GM20000 (cell line): ENCODE measurements at regions not wholly inside any gene's neighbourhood (a gene's known extent, or its start where the extent isn't known, plus 50 kb on each side); places are given as distances from the start of the nearest gene placed in this dataset.

Source experiments
- DNase-seq: peaks from one replicate; pipeline ENCODE4 v3.0.0; 2012; ENCODE audit warnings: low spot score
- TF ChIP-seq, protein P1 (sequence below): IDR thresholded peaks from 2 replicates; pipeline ENCODE4 v1.5.1; 2012; ENCODE audit warnings: mild to moderate bottlenecking, control low read depth; ENCODE audit errors: extremely low read depth, missing control alignments

DNA sequence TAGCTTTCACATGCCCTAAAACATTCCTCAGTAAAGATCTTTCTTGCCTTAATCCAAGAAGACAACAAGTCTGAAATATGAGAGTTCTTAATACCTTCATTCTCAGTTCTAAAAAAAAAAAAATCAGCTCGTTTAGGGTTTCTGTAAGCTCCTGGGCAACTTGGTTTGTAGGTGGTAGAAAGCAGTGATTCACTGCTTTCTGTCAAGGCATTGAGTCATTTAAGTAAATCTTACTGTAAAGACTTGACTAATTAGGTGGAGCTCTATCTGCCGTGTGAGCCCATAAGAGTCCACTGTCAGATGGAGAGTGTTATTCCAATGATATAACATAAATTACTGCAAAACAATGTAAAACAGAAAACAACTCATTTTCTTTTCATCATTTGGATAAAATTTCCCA, 56.1 kb upstream of the MAST4 start:
- TF ChIP-seq, protein P1, sequence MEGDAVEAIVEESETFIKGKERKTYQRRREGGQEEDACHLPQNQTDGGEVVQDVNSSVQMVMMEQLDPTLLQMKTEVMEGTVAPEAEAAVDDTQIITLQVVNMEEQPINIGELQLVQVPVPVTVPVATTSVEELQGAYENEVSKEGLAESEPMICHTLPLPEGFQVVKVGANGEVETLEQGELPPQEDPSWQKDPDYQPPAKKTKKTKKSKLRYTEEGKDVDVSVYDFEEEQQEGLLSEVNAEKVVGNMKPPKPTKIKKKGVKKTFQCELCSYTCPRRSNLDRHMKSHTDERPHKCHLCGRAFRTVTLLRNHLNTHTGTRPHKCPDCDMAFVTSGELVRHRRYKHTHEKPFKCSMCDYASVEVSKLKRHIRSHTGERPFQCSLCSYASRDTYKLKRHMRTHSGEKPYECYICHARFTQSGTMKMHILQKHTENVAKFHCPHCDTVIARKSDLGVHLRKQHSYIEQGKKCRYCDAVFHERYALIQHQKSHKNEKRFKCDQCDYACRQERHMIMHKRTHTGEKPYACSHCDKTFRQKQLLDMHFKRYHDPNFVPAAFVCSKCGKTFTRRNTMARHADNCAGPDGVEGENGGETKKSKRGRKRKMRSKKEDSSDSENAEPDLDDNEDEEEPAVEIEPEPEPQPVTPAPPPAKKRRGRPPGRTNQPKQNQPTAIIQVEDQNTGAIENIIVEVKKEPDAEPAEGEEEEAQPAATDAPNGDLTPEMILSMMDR: no peak
- no peak for DNase-seq

DNA sequence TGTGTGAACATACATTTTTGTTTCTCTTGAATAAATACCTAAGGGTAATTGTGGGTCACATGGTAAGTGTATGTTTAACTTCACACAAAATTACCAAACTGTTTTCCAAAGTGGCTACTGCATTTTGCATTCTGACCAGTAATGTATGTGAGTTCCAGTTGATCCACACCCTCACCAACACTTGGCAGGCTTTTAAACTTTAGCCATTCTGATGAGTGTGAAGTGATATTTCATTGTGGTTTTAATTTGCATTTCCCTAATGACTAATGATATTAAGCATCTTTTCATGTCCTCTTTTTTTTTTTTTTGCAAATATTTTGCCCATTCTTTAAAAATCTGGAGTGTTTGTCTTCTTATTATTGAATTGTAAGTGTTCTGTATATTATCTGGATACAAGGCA, 53.5 kb upstream of the MAST4 start:
- TF ChIP-seq, protein P1: no peak
- DNase-seq: no peak
